ENCODE measurements at regions not wholly inside any gene's neighbourhood (a gene's known extent, or its start where the extent isn't known, plus 50 kb on each side); places are given as distances from the start of the nearest gene placed in this dataset.

GRCh38 chr15:93146196-93146595 is 57.2 kb upstream of the RGMA start:
- no peaks in the 10 kb centered on the region for H3K9me2 ChIP-seq (replicated peaks; ENCODE audit: low read depth, low read length)
- no peak overlapping the region for H2AFZ ChIP-seq (ENCODE audit: low read length)
- H3K9ac ChIP-seq (ENCODE audit: low read depth, low read length, poor library complexity, severe bottlenecking): no peak overlapping the region
- H4K20me1 ChIP-seq (ENCODE audit: insufficient read depth, low read length, poor library complexity, severe bottlenecking): no peaks in the 10 kb centered on the region
- TF ChIP-seq EZH2phosphoT487 (IDR thresholded peaks at IDR 0.05; ENCODE audit: borderline replicate concordance) (no peak), CTCF (conservative IDR thresholded peaks at IDR 0.05; ENCODE audit: low read length) (no peak)
- no peaks in the 10 kb centered on the region for H3K36me3 ChIP-seq (ENCODE audit: insufficient read depth, low read length)
- no peaks in the 10 kb centered on the region for H3K27me3 ChIP-seq (ENCODE audit: insufficient read depth, low read length, poor library complexity, severe bottlenecking)
- no peaks in the 10 kb centered on the region for H3K9me3 ChIP-seq (ENCODE audit: insufficient read depth, low read depth, low read length)
- H3K4me2 ChIP-seq (ENCODE audit: low read depth, low read length, poor library complexity, severe bottlenecking): no peak overlapping the region
- no peak overlapping the region for H3K4me3 ChIP-seq (ENCODE audit: low read length, poor library complexity, severe bottlenecking)
- H3F3A ChIP-seq (ENCODE audit: low read depth): no peaks in the 10 kb centered on the region
- no peaks in the 10 kb centered on the region for H3K79me2 ChIP-seq (ENCODE audit: insufficient read depth, low read length)
- no peaks in the 10 kb centered on the region for H3K4me1 ChIP-seq (ENCODE audit: insufficient read depth, low read length, poor library complexity, severe bottlenecking)

GRCh38 chr15:93144463-93145236 is 55.6 kb upstream of the RGMA start:
- H3K4me2 ChIP-seq (ENCODE audit: low read depth, low read length, poor library complexity, severe bottlenecking): no peak overlapping the region
- H3F3A ChIP-seq (ENCODE audit: low read depth): no peaks in the 10 kb centered on the region
- no peaks in the 10 kb centered on the region for H3K36me3 ChIP-seq (ENCODE audit: insufficient read depth, low read length)
- H3K9ac ChIP-seq (ENCODE audit: low read depth, low read length, poor library complexity, severe bottlenecking): no peak overlapping the region
- H3K9me2 ChIP-seq (replicated peaks; ENCODE audit: low read depth, low read length): no peaks in the 10 kb centered on the region
- H2AFZ ChIP-seq (ENCODE audit: low read length): no peak overlapping the region
- H4K20me1 ChIP-seq (ENCODE audit: insufficient read depth, low read length, poor library complexity, severe bottlenecking): no peaks in the 10 kb centered on the region
- no peak for TF ChIP-seq EZH2phosphoT487 (IDR thresholded peaks at IDR 0.05; ENCODE audit: borderline replicate concordance)
- TF ChIP-seq CTCF (conservative IDR thresholded peaks at IDR 0.05; ENCODE audit: low read length): no peak
- H3K79me2 ChIP-seq (ENCODE audit: insufficient read depth, low read length): no peaks in the 10 kb centered on the region
- H3K9me3 ChIP-seq (ENCODE audit: insufficient read depth, low read depth, low read length): no peaks in the 10 kb centered on the region
- H3K4me3 ChIP-seq (ENCODE audit: low read length, poor library complexity, severe bottlenecking): no peak overlapping the region
- no peaks in the 10 kb centered on the region for H3K4me1 ChIP-seq (ENCODE audit: insufficient read depth, low read length, poor library complexity, severe bottlenecking)
- no peaks in the 10 kb centered on the region for H3K27me3 ChIP-seq (ENCODE audit: insufficient read depth, low read length, poor library complexity, severe bottlenecking)

GRCh38 chr15:93143186-93143585 is 54.2 kb upstream of the RGMA start:
- Histone ChIP-seq H3K9ac (ENCODE audit: low read depth, low read length, poor library complexity, severe bottlenecking) (no peak overlapping the region), H3K9me2 (replicated peaks; ENCODE audit: low read depth, low read length) (no peaks in the 10 kb centered on the region), H4K20me1 (ENCODE audit: insufficient read depth, low read length, poor library complexity, severe bottlenecking) (no peaks in the 10 kb centered on the region), H3K4me3 (ENCODE audit: low read length, poor library complexity, severe bottlenecking) (no peak overlapping the region), H3K4me2 (ENCODE audit: low read depth, low read length, poor library complexity, severe bottlenecking) (no peak overlapping the region), H3K9me3 (ENCODE audit: insufficient read depth, low read depth, low read length) (no peaks in the 10 kb centered on the region), H3K27me3 (ENCODE audit: insufficient read depth, low read length, poor library complexity, severe bottlenecking) (no peaks in the 10 kb centered on the region), H3F3A (ENCODE audit: low read depth) (no peaks in the 10 kb centered on the region), H2AFZ (ENCODE audit: low read length) (no peak overlapping the region), H3K79me2 (ENCODE audit: insufficient read depth, low read length) (no peaks in the 10 kb centered on the region), H3K4me1 (ENCODE audit: insufficient read depth, low read length, poor library complexity, severe bottlenecking) (no peaks in the 10 kb centered on the region), H3K36me3 (ENCODE audit: insufficient read depth, low read length) (no peaks in the 10 kb centered on the region)
- TF ChIP-seq EZH2phosphoT487 (IDR thresholded peaks at IDR 0.05; ENCODE audit: borderline replicate concordance) (no peak), CTCF (conservative IDR thresholded peaks at IDR 0.05; ENCODE audit: low read length) (no peak)

All from Loucy (cell line).